Upper lobe of left lung (tissue), 6 donors: ENCODE measurements at regions not wholly inside any gene's neighbourhood (a gene's known extent, or its start where the extent isn't known, plus 50 kb on each side); places are given as distances from the start of the nearest gene placed in this dataset.

Experiments
- ATAC-seq, 2 donors: fragments of 200-7000 bp; cut with Tn5 transposase; one replicate each; pipeline ENCODE4 v1.9.1; 2022; ENCODE audit warnings: mild to moderate bottlenecking in 2 of 2, moderate library complexity in 2 of 2; ENCODE audit not compliant: low FRiP score in 2 of 2
- DNase-seq, 2 donors: peaks; one replicate each; pipeline ENCODE4 v3.0.0-alpha.2; 2019 to 2020
- H3K27ac ChIP-seq, 4 donors: fragments of 200-600 bp; sonication (generic); one replicate each; pipeline ENCODE4 v1.5.1; 2016 to 2019
- H3K27me3 ChIP-seq, 4 donors: fragments of 200-600 bp; sonication (generic); one replicate each; pipeline ENCODE4 v1.5.1; 2017 to 2019
- H3K36me3 ChIP-seq, 4 donors: fragments of 200-600 bp; sonication (generic); one replicate each; pipeline ENCODE4 v1.5.1; 2016 to 2019
- H3K4me1 ChIP-seq, 4 donors: fragments of 200-600 bp; sonication (generic); one replicate each; pipeline ENCODE4 v1.5.1; 2018 to 2019
- H3K4me3 ChIP-seq, 4 donors: fragments of 200-600 bp; sonication (generic); one replicate each; pipeline ENCODE4 v1.5.1; 2017 to 2019; ENCODE audit warnings: mild to moderate bottlenecking in 2 of 4, moderate library complexity in 1 of 4
- H3K9me3 ChIP-seq, 4 donors: fragments of 200-600 bp; sonication (generic); one replicate each; pipeline ENCODE4 v1.5.1; 2018 to 2019
- EP300 ChIP-seq, 4 donors: sonication (generic); formaldehyde crosslinking; IDR thresholded peaks; one replicate each; pipeline ENCODE4 v1.5.1; 2017; ENCODE audit warnings: antibody characterized with exemption in 4 of 4, control low read depth in 2 of 4
- POLR2A ChIP-seq, 4 donors: fragments of 450-650 bp; IDR thresholded peaks; one replicate each; pipeline ENCODE4 v1.5.1; 2016 to 2017; ENCODE audit warnings: antibody characterized with exemption in 4 of 4, mild to moderate bottlenecking in 2 of 4
- POLR2AphosphoS5 ChIP-seq, 2 donors: sonication (generic); formaldehyde crosslinking; IDR thresholded peaks; one replicate each; pipeline ENCODE4 v1.5.1; 2017; ENCODE audit warnings: antibody characterized with exemption in 2 of 2
- WGBS, 2 donors: methylation state at CpG; one replicate each; pipeline ENCODE4 v1.1.5; 2017 to 2018; 5-methylcytosine and 5-hydroxymethylcytosine counted together
- TF ChIP-seq, protein P1 (sequence below), 6 experiments: fragments of 450-650 bp in 4 of 6; fragments of 200-600 bp in 2 of 6; sonication (generic) in 2 of 6; IDR thresholded peaks; one replicate each; pipeline ENCODE4 v1.5.1; 2016 to 2019; ENCODE audit warnings: antibody characterized with exemption in 6 of 6
- donor health status: DM: no; HTN: no; CAD: no; lungs with moderate emphysema.
- donor health status: DM: no; HTN: yes; CAD: no; lungs with severe emphysema.

DNA sequence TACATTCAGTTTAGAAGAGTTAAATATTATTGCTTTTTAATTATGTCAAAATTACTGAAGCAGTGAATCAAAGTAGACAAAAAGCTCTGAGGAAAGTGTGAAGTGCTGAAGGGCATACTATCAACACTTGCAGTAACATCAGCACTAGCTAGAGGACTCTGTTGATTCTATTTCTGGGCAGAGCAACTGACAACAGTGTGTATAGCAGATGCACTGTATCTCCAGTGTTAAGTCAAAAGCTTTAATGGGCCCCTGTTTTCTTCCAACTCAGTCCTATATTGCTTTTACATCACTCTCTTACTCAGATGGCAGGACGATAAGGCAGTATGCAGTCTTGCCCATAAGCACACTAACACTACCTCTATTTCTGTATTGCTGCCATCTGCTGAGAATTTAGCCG is 435.2 kb upstream of the AMOT start:
- TF ChIP-seq, protein P1, sequence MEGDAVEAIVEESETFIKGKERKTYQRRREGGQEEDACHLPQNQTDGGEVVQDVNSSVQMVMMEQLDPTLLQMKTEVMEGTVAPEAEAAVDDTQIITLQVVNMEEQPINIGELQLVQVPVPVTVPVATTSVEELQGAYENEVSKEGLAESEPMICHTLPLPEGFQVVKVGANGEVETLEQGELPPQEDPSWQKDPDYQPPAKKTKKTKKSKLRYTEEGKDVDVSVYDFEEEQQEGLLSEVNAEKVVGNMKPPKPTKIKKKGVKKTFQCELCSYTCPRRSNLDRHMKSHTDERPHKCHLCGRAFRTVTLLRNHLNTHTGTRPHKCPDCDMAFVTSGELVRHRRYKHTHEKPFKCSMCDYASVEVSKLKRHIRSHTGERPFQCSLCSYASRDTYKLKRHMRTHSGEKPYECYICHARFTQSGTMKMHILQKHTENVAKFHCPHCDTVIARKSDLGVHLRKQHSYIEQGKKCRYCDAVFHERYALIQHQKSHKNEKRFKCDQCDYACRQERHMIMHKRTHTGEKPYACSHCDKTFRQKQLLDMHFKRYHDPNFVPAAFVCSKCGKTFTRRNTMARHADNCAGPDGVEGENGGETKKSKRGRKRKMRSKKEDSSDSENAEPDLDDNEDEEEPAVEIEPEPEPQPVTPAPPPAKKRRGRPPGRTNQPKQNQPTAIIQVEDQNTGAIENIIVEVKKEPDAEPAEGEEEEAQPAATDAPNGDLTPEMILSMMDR (IDR thresholded peaks at IDR 0.05), result no peak
- TF ChIP-seq POLR2AphosphoS5 (IDR thresholded peaks at IDR 0.05), result no peak
- TF ChIP-seq POLR2A (IDR thresholded peaks at IDR 0.05), result no peak
- no peak for TF ChIP-seq EP300 (IDR thresholded peaks at IDR 0.05)
- Histone ChIP-seq H3K4me3 (no peak overlapping the region), H3K27ac (no peak overlapping the region), H3K4me1 (no peaks in the 10 kb centered on the region), H3K27me3 (no peaks in the 10 kb centered on the region), H3K36me3 (no peaks in the 10 kb centered on the region), H3K9me3 (no peaks in the 10 kb centered on the region)
- ATAC-seq (no peak), DNase-seq (no peak)
- 86 to 94% methylated on average over 2 of the region's 2 CpGs for WGBS, 2 donors

DNA sequence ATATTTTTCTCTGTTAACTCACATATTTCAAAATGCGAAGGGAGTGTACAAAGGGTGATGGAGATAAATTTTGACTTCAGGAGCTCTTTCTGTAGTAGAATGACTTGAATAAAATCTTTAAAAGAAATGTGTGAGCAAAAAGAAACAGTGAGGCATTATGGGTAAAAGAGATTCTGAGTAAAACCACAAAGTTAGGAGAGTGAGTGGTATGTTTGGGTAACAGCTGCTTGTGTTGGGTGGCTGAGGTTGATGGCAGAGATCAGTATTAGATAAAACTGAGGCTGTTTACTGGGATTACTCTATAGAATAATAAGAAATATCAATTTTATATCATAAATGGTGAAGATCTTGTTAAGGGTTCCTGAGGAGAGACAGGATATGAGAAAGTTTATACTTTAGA is 434.2 kb upstream of the AMOT start:
- ATAC-seq, result no peak

DNA sequence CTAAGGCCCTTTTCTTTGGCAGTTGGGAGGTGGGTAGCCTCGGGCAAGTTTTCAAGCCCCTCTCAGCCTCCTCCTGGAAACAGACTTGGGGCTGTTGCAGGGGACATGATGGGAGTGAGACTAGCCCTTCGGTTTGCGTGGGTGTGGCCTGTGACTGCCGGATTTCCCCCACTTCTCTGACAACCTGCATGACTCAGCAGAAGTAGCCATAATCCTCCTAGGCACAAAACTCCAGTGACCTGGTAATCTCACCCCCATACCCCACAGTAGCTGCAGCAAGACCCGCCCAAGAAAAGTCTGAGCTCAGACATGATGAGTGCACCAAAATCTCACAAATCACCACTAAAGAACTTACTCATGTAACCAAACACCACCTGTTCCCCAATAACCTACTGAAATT is 433.7 kb upstream of the AMOT start:
- no peak overlapping the region for H3K4me3 ChIP-seq
- 72 to 100% methylated on average over 1 to 5 of the region's 5 CpGs for WGBS, 2 donors
- H3K36me3 ChIP-seq, result no peaks in the 10 kb centered on the region
- H3K27me3 ChIP-seq, result no peaks in the 10 kb centered on the region
- H3K9me3 ChIP-seq, result no peaks in the 10 kb centered on the region
- no peak overlapping the region for H3K27ac ChIP-seq
- ATAC-seq, result no peak
- H3K4me1 ChIP-seq, result no peaks in the 10 kb centered on the region
- TF ChIP-seq POLR2A (IDR thresholded peaks at IDR 0.05) (no peak), POLR2AphosphoS5 (IDR thresholded peaks at IDR 0.05) (no peak), EP300 (IDR thresholded peaks at IDR 0.05) (no peak)
- TF ChIP-seq, protein P1 (IDR thresholded peaks at IDR 0.05), result no peak
- DNase-seq, result no peak

More for the DNA sequence above, 434.2 kb upstream of the AMOT start:
- H3K9me3 ChIP-seq, result no peaks in the 10 kb centered on the region
- no peak overlapping the region for H3K4me3 ChIP-seq
- no peak for DNase-seq
- no peaks in the 10 kb centered on the region for H3K36me3 ChIP-seq
- no peaks in the 10 kb centered on the region for H3K27me3 ChIP-seq
- H3K27ac ChIP-seq, result no peak overlapping the region
- no peak for TF ChIP-seq POLR2A (IDR thresholded peaks at IDR 0.05)
- no peak for TF ChIP-seq EP300 (IDR thresholded peaks at IDR 0.05)
- TF ChIP-seq, protein P1 (IDR thresholded peaks at IDR 0.05), result no peak
- TF ChIP-seq POLR2AphosphoS5 (IDR thresholded peaks at IDR 0.05), result no peak
- no peaks in the 10 kb centered on the region for H3K4me1 ChIP-seq
- 81 to 89% methylated on average over 1 of the region's 1 CpG for WGBS, 2 donors

- DNase-seq, result no peak
- TF ChIP-seq POLR2A (IDR thresholded peaks at IDR 0.05) (no peak), EP300 (IDR thresholded peaks at IDR 0.05) (no peak), POLR2AphosphoS5 (IDR thresholded peaks at IDR 0.05) (no peak)
- TF ChIP-seq, protein P1 (IDR thresholded peaks at IDR 0.05), result no peak
These were observed 428.6 kb upstream of the AMOT start for GRCh38 chrX:113269203-113269602.

GRCh38 chrX:113260474-113260873 is 419.8 kb upstream of the AMOT start:
- TF ChIP-seq POLR2A (IDR thresholded peaks at IDR 0.05) (no peak), EP300 (IDR thresholded peaks at IDR 0.05) (no peak), POLR2AphosphoS5 (IDR thresholded peaks at IDR 0.05) (no peak)
- TF ChIP-seq, protein P1 (IDR thresholded peaks at IDR 0.05), result no peak
- Histone ChIP-seq H3K36me3 (no peaks in the 10 kb centered on the region), H3K4me1 (no peaks in the 10 kb centered on the region), H3K27me3 (no peaks in the 10 kb centered on the region), H3K4me3 (no peak overlapping the region), H3K27ac (no peak overlapping the region), H3K9me3 (no peaks in the 10 kb centered on the region)
- ATAC-seq (no peak), DNase-seq (no peak)
- 57 to 90% methylated on average over 2 to 3 of the region's 3 CpGs for WGBS, 2 donors

More at GRCh38 chrX:113269203-113269602, 428.6 kb upstream of the AMOT start:
- Histone ChIP-seq H3K27ac (no peak overlapping the region), H3K4me1 (no peaks in the 10 kb centered on the region), H3K9me3 (no peaks in the 10 kb centered on the region), H3K36me3 (no peaks in the 10 kb centered on the region), H3K4me3 (no peak overlapping the region), H3K27me3 (no peaks in the 10 kb centered on the region)
- ATAC-seq, result no peak
